Central memory CD8-positive, alpha-beta T cell (primary cell): ENCODE measurements at regions not wholly inside any gene's neighbourhood (a gene's known extent, or its start where the extent isn't known, plus 50 kb on each side); places are given as distances from the start of the nearest gene placed in this dataset.

Source experiments
- ATAC-seq: fragments of 150-1000 bp; cut with Tn5 transposase; replicated peaks from 2 replicates; pipeline ENCODE4 v1.10.0; 2022; ENCODE audit warnings: mild to moderate bottlenecking, moderate FRiP score, moderate number of reproducible peaks; ENCODE audit not compliant: poor library complexity, severe bottlenecking; ENCODE audit errors: extremely low read depth
- DNase-seq, 2 donors: peaks; one replicate each; pipeline ENCODE4 v3.0.0; 2021; ENCODE audit warnings: low spot score in 2 of 2
- H3K27ac Mint-ChIP-seq: one replicate; pipeline ENCODE4 v1.8.0; 2022; ENCODE audit warnings: low read depth, mild to moderate bottlenecking, moderate library complexity, mixed read lengths
- H3K27me3 Mint-ChIP-seq: one replicate; pipeline ENCODE4 v1.8.0; 2022; ENCODE audit warnings: mixed read lengths
- H3K36me3 Mint-ChIP-seq: one replicate; pipeline ENCODE4 v1.8.0; 2022; ENCODE audit warnings: mild to moderate bottlenecking, moderate library complexity, mixed read lengths; ENCODE audit not compliant: insufficient read depth
- H3K4me1 Mint-ChIP-seq: one replicate; pipeline ENCODE4 v1.8.0; 2022; ENCODE audit warnings: mixed read lengths
- H3K4me3 Mint-ChIP-seq: one replicate; pipeline ENCODE4 v1.8.0; 2022; ENCODE audit warnings: mild to moderate bottlenecking, moderate library complexity, mixed read lengths
- H3K9me3 Mint-ChIP-seq: one replicate; pipeline ENCODE4 v1.8.0; 2022; ENCODE audit warnings: mixed read lengths

- DNase-seq (no peak), ATAC-seq (no peak)
- Mint-ChIP-seq H3K9me3 (peaks cover 18% of the 10 kb centered on the region), H3K36me3 (no peaks in the 10 kb centered on the region), H3K27me3 (no peaks in the 10 kb centered on the region), H3K27ac (no peak overlapping the region), H3K4me1 (no peaks in the 10 kb centered on the region), H3K4me3 (no peak overlapping the region)
Observed at GRCh38 chr5:89973516-89973915, 436.0 kb downstream of the CETN3 start.

GRCh38 chr5:89972901-89973300, 436.7 kb downstream of the CETN3 start:
- no peaks in the 10 kb centered on the region for H3K4me1 Mint-ChIP-seq
- no peak overlapping the region for H3K27ac Mint-ChIP-seq
- ATAC-seq: no peak
- no peaks in the 10 kb centered on the region for H3K36me3 Mint-ChIP-seq
- no peak for DNase-seq
- no peak overlapping the region for H3K4me3 Mint-ChIP-seq
- peaks cover 16% of the 10 kb centered on the region for H3K9me3 Mint-ChIP-seq
- no peaks in the 10 kb centered on the region for H3K27me3 Mint-ChIP-seq

GRCh38 chr5:89968958-89969381, 440.6 kb downstream of the CETN3 start:
- peaks cover 14% of the 10 kb centered on the region for H3K9me3 Mint-ChIP-seq
- H3K27me3 Mint-ChIP-seq: no peaks in the 10 kb centered on the region
- no peaks in the 10 kb centered on the region for H3K36me3 Mint-ChIP-seq
- no peaks in the 10 kb centered on the region for H3K4me1 Mint-ChIP-seq
- ATAC-seq (no peak), DNase-seq (no peak)
- no peak overlapping the region for H3K4me3 Mint-ChIP-seq
- no peak overlapping the region for H3K27ac Mint-ChIP-seq

GRCh38 chr5:89967771-89968444, 441.6 kb downstream of the CETN3 start:
- no peak overlapping the region for H3K27ac Mint-ChIP-seq
- ATAC-seq (no peak), DNase-seq (no peak)
- H3K9me3 Mint-ChIP-seq: peaks cover 19% of the 10 kb centered on the region
- H3K36me3 Mint-ChIP-seq: no peaks in the 10 kb centered on the region
- H3K27me3 Mint-ChIP-seq: no peaks in the 10 kb centered on the region
- H3K4me1 Mint-ChIP-seq: no peaks in the 10 kb centered on the region
- H3K4me3 Mint-ChIP-seq: no peak overlapping the region

- Mint-ChIP-seq H3K9me3 (peaks cover 24% of the 10 kb centered on the region), H3K4me1 (no peaks in the 10 kb centered on the region), H3K4me3 (no peak overlapping the region), H3K36me3 (no peaks in the 10 kb centered on the region), H3K27ac (no peak overlapping the region), H3K27me3 (no peaks in the 10 kb centered on the region)
- DNase-seq: no peak
- ATAC-seq: no peak
Observed at GRCh38 chr5:89956838-89957237, 452.7 kb downstream of the CETN3 start.

- Mint-ChIP-seq H3K9me3 (peaks cover 18% of the 10 kb centered on the region), H3K36me3 (no peaks in the 10 kb centered on the region), H3K27ac (no peak overlapping the region), H3K4me3 (no peak overlapping the region), H3K4me1 (no peaks in the 10 kb centered on the region), H3K27me3 (no peaks in the 10 kb centered on the region)
- DNase-seq (no peak), ATAC-seq (no peak)
Observed at GRCh38 chr5:89954916-89955315, 454.6 kb downstream of the CETN3 start.

GRCh38 chr5:89951876-89952275, 457.7 kb downstream of the CETN3 start:
- H3K27ac Mint-ChIP-seq: no peak overlapping the region
- no peaks in the 10 kb centered on the region for H3K36me3 Mint-ChIP-seq
- H3K27me3 Mint-ChIP-seq: no peaks in the 10 kb centered on the region
- H3K9me3 Mint-ChIP-seq: peaks cover 16% of the 10 kb centered on the region
- DNase-seq: no peak
- no peak for ATAC-seq
- no peaks in the 10 kb centered on the region for H3K4me1 Mint-ChIP-seq
- H3K4me3 Mint-ChIP-seq: no peak overlapping the region

- no peak for ATAC-seq
- Mint-ChIP-seq H3K4me3 (no peak overlapping the region), H3K27me3 (no peaks in the 10 kb centered on the region), H3K4me1 (no peaks in the 10 kb centered on the region), H3K36me3 (no peaks in the 10 kb centered on the region), H3K9me3 (peaks cover 23% of the 10 kb centered on the region), H3K27ac (no peak overlapping the region)
- DNase-seq: no peak
Observed at GRCh38 chr5:89950234-89950633, 459.3 kb downstream of the CETN3 start.

- peaks cover 26% of the 10 kb centered on the region for H3K9me3 Mint-ChIP-seq
- H3K4me3 Mint-ChIP-seq: no peak overlapping the region
- no peaks in the 10 kb centered on the region for H3K27me3 Mint-ChIP-seq
- no peak overlapping the region for H3K27ac Mint-ChIP-seq
- ATAC-seq (no peak), DNase-seq (no peak)
- H3K4me1 Mint-ChIP-seq: no peaks in the 10 kb centered on the region
- H3K36me3 Mint-ChIP-seq: no peaks in the 10 kb centered on the region
Observed at GRCh38 chr5:89948977-89949376, 460.6 kb downstream of the CETN3 start.

GRCh38 chr5:89946916-89947315, 462.6 kb downstream of the CETN3 start:
- Mint-ChIP-seq H3K4me1 (no peaks in the 10 kb centered on the region), H3K4me3 (no peak overlapping the region), H3K27ac (no peak overlapping the region), H3K9me3 (peaks cover 16% of the 10 kb centered on the region), H3K27me3 (no peaks in the 10 kb centered on the region), H3K36me3 (no peaks in the 10 kb centered on the region)
- DNase-seq (no peak), ATAC-seq (no peak)

- Mint-ChIP-seq H3K27ac (no peak overlapping the region), H3K36me3 (no peaks in the 10 kb centered on the region)
Observed at GRCh38 chr5:89946508-89946907, 463.0 kb downstream of the CETN3 start.

GRCh38 chr5:89942171-89942570, 467.4 kb downstream of the CETN3 start:
- Mint-ChIP-seq H3K27me3 (no peaks in the 10 kb centered on the region), H3K4me3 (no peak overlapping the region), H3K36me3 (no peaks in the 10 kb centered on the region), H3K9me3 (peaks cover 10% of the 10 kb centered on the region), H3K4me1 (no peaks in the 10 kb centered on the region), H3K27ac (no peak overlapping the region)
- DNase-seq: no peak
- no peak for ATAC-seq

More at GRCh38 chr5:89946508-89946907, 463.0 kb downstream of the CETN3 start:
- no peak for DNase-seq
- ATAC-seq: no peak
- Mint-ChIP-seq H3K4me1 (no peaks in the 10 kb centered on the region), H3K4me3 (no peak overlapping the region), H3K9me3 (peaks cover 16% of the 10 kb centered on the region), H3K27me3 (no peaks in the 10 kb centered on the region)

GRCh38 chr5:89936576-89936975, 473.0 kb downstream of the CETN3 start:
- ATAC-seq (no peak), DNase-seq (no peak)
- Mint-ChIP-seq H3K27ac (no peak overlapping the region), H3K36me3 (no peaks in the 10 kb centered on the region), H3K4me1 (no peaks in the 10 kb centered on the region), H3K9me3 (no peaks in the 10 kb centered on the region), H3K27me3 (no peaks in the 10 kb centered on the region), H3K4me3 (no peak overlapping the region)
